Trophoblast cell (in vitro differentiated cells and primary cell): ENCODE measurements at regions not wholly inside any gene's neighbourhood (a gene's known extent, or its start where the extent isn't known, plus 50 kb on each side); places are given as distances from the start of the nearest gene placed in this dataset.

Source experiments
- DNase-seq, 2 donors: peaks; one replicate each; pipeline ENCODE4 v3.0.0-alpha.2; 2016
- H2AFZ ChIP-seq: 2 replicates; pipeline ENCODE4 v1.6.1; 2013; ENCODE audit warnings: low read length, moderate library complexity, mild to moderate bottlenecking; ENCODE audit not compliant: insufficient read depth, poor library complexity
- H2AK5ac ChIP-seq: 2 replicates; pipeline ENCODE4 v1.6.1; 2013; ENCODE audit warnings: mild to moderate bottlenecking, low read length
- H2BK120ac ChIP-seq: 2 replicates; pipeline ENCODE4 v1.6.1; 2013; ENCODE audit warnings: low read length, mild to moderate bottlenecking, moderate library complexity; ENCODE audit not compliant: insufficient read depth, poor library complexity
- H2BK12ac ChIP-seq: 2 replicates; pipeline ENCODE4 v1.6.1; 2013; ENCODE audit warnings: mild to moderate bottlenecking, low read length, moderate library complexity
- H2BK5ac ChIP-seq: 2 replicates; pipeline ENCODE4 v1.6.1; 2013; ENCODE audit warnings: low read length, low read depth, moderate library complexity, mild to moderate bottlenecking; ENCODE audit not compliant: poor library complexity
- H3K14ac ChIP-seq: 2 replicates; pipeline ENCODE4 v1.6.1; 2013; ENCODE audit warnings: mild to moderate bottlenecking, low read length
- H3K18ac ChIP-seq: 2 replicates; pipeline ENCODE4 v1.6.1; 2013; ENCODE audit warnings: mild to moderate bottlenecking, low read length
- H3K23ac ChIP-seq: 2 replicates; pipeline ENCODE4 v1.6.1; 2013; ENCODE audit warnings: low read length
- H3K27ac ChIP-seq: 2 replicates; pipeline ENCODE4 v1.5.1; 2013; ENCODE audit warnings: low read depth, mild to moderate bottlenecking, inconsistent platforms, low read length, moderate library complexity
- H3K27me3 ChIP-seq: 2 replicates; pipeline ENCODE4 v1.6.1; 2013; ENCODE audit warnings: inconsistent platforms, mild to moderate bottlenecking, low read length, moderate library complexity; ENCODE audit not compliant: insufficient read depth
- H3K36me3 ChIP-seq, 2 experiments: 1 replicate in 1 of 2; 2 replicates in 1 of 2; pipeline ENCODE4 v1.6.1; 2013; ENCODE audit warnings: low read length in 2 of 2, mild to moderate bottlenecking in 2 of 2, moderate library complexity in 1 of 2; ENCODE audit not compliant: insufficient read depth in 2 of 2, control insufficient read depth in 1 of 2
- H3K4ac ChIP-seq: 2 replicates; pipeline ENCODE4 v1.6.1; 2013; ENCODE audit warnings: low read depth, mild to moderate bottlenecking, low read length, moderate library complexity
- H3K4me1 ChIP-seq, 2 experiments: 1 replicate in 1 of 2; 2 replicates in 1 of 2; pipeline ENCODE4 v1.6.1; 2013; ENCODE audit warnings: low read length in 2 of 2, mild to moderate bottlenecking in 2 of 2, moderate library complexity in 1 of 2; ENCODE audit not compliant: insufficient read depth in 2 of 2, control insufficient read depth in 1 of 2
- H3K4me2 ChIP-seq: 2 replicates; pipeline ENCODE4 v1.6.1; 2013; ENCODE audit warnings: inconsistent platforms, mild to moderate bottlenecking, low read length, moderate library complexity
- H3K4me3 ChIP-seq: 2 replicates; pipeline ENCODE4 v1.5.1; 2013; ENCODE audit warnings: mild to moderate bottlenecking, low read depth, low read length, inconsistent platforms
- H3K79me1 ChIP-seq: one replicate; pipeline ENCODE4 v1.6.1; 2013; ENCODE audit warnings: low read length
- H3K79me2 ChIP-seq: 2 replicates; pipeline ENCODE4 v1.6.1; 2013; ENCODE audit warnings: low read length, mild to moderate bottlenecking; ENCODE audit not compliant: control insufficient read depth, insufficient read depth, poor library complexity
- H3K9ac ChIP-seq: 2 replicates; pipeline ENCODE4 v1.6.1; 2013; ENCODE audit warnings: mild to moderate bottlenecking, low read length
- H3K9me3 ChIP-seq: 2 replicates; pipeline ENCODE4 v1.6.1; 2013; ENCODE audit warnings: low read depth, mild to moderate bottlenecking, control low read depth, inconsistent platforms, low read length; ENCODE audit not compliant: insufficient read depth
- H4K12ac ChIP-seq: 2 replicates; pipeline ENCODE4 v1.6.1; 2013; ENCODE audit warnings: low read depth, mild to moderate bottlenecking, low read length, moderate library complexity
- H4K8ac ChIP-seq: 2 replicates; pipeline ENCODE4 v1.6.1; 2013; ENCODE audit warnings: low read depth, mild to moderate bottlenecking, low read length, moderate library complexity
- H4K91ac ChIP-seq: one replicate; pipeline ENCODE4 v1.6.1; 2013; ENCODE audit warnings: low read depth, mild to moderate bottlenecking, low read length, moderate library complexity
- WGBS: extraction: QIAGEN DNeasy Blood & Tissue Kit; methylation state at CpG from one replicate; pipeline ENCODE4 v1.1.7; 2013; ENCODE audit warnings: missing lambda C conversion rate; ENCODE audit not compliant: insufficient read length, insufficient coverage; ENCODE audit errors: extremely low coverage; 5-methylcytosine and 5-hydroxymethylcytosine counted together

GRCh38 chr4:137389911-137390520, 142.3 kb downstream of the PCDH18 start:
- no peak overlapping the region for H2AFZ ChIP-seq
- H3K27me3 ChIP-seq, result no peaks in the 10 kb centered on the region
- no peak overlapping the region for H3K4me3 ChIP-seq
- no peaks in the 10 kb centered on the region for H3K9me3 ChIP-seq
- no peak overlapping the region for H3K14ac ChIP-seq
- no peak overlapping the region for H3K27ac ChIP-seq
- H2BK5ac ChIP-seq, result no peak overlapping the region
- no peak overlapping the region for H3K18ac ChIP-seq
- H2AK5ac ChIP-seq, result no peak overlapping the region
- DNase-seq, result no peak
- H3K4me1 ChIP-seq, result no peaks in the 10 kb centered on the region
- no peak overlapping the region for H2BK12ac ChIP-seq
- no peak overlapping the region for H4K12ac ChIP-seq
- H3K4ac ChIP-seq, result no peak overlapping the region
- H4K8ac ChIP-seq, result no peak overlapping the region
- H3K9ac ChIP-seq, result no peak overlapping the region
- no CpG with 5 or more reads among the region's 1 CpG for WGBS
- no peak overlapping the region for H2BK120ac ChIP-seq
- no peaks in the 10 kb centered on the region for H3K36me3 ChIP-seq
- H3K23ac ChIP-seq, result no peak overlapping the region
- H3K4me2 ChIP-seq, result no peak overlapping the region
- no peaks in the 10 kb centered on the region for H3K79me1 ChIP-seq
- no peaks in the 10 kb centered on the region for H3K79me2 ChIP-seq
- no peak overlapping the region for H4K91ac ChIP-seq

- no peaks in the 10 kb centered on the region for H3K36me3 ChIP-seq
- no peaks in the 10 kb centered on the region for H3K79me1 ChIP-seq
- H3K4me3 ChIP-seq, result no peak overlapping the region
- H3K27me3 ChIP-seq, result no peaks in the 10 kb centered on the region
- no peak overlapping the region for H3K9ac ChIP-seq
- no peak overlapping the region for H2AFZ ChIP-seq
- no peak overlapping the region for H2AK5ac ChIP-seq
- DNase-seq, result no peak
- H3K18ac ChIP-seq, result no peak overlapping the region
- H2BK120ac ChIP-seq, result no peak overlapping the region
- no peaks in the 10 kb centered on the region for H3K4me1 ChIP-seq
- no peak overlapping the region for H4K12ac ChIP-seq
- no peaks in the 10 kb centered on the region for H3K9me3 ChIP-seq
- no peak overlapping the region for H3K14ac ChIP-seq
- no peak overlapping the region for H2BK5ac ChIP-seq
- H4K8ac ChIP-seq, result no peak overlapping the region
- no CpG with 5 or more reads among the region's 3 CpGs for WGBS
- H2BK12ac ChIP-seq, result no peak overlapping the region
- no peak overlapping the region for H3K23ac ChIP-seq
- H3K27ac ChIP-seq, result no peak overlapping the region
- no peak overlapping the region for H3K4me2 ChIP-seq
- H3K4ac ChIP-seq, result no peak overlapping the region
- no peaks in the 10 kb centered on the region for H3K79me2 ChIP-seq
- H4K91ac ChIP-seq, result no peak overlapping the region
These were observed 144.4 kb downstream of the PCDH18 start for GRCh38 chr4:137387924-137388323.

- no peak for DNase-seq
- Histone ChIP-seq H3K18ac (no peak overlapping the region), H2AFZ (no peak overlapping the region), H4K91ac (no peak overlapping the region), H2AK5ac (no peak overlapping the region), H3K4ac (no peak overlapping the region), H4K12ac (no peak overlapping the region), H4K8ac (no peak overlapping the region), H3K27ac (no peak overlapping the region), H3K4me3 (no peak overlapping the region), H3K14ac (no peak overlapping the region), H3K4me1 (no peaks in the 10 kb centered on the region), H3K79me2 (no peaks in the 10 kb centered on the region), H3K23ac (no peak overlapping the region), H2BK5ac (no peak overlapping the region), H2BK120ac (no peak overlapping the region), H3K79me1 (no peaks in the 10 kb centered on the region), H2BK12ac (no peak overlapping the region), H3K36me3 (no peaks in the 10 kb centered on the region), H3K27me3 (no peaks in the 10 kb centered on the region), H3K9ac (no peak overlapping the region), H3K4me2 (no peak overlapping the region), H3K9me3 (no peaks in the 10 kb centered on the region)
- WGBS, result no CpG with 5 or more reads among the region's 1 CpG
These were observed 147.8 kb downstream of the PCDH18 start for GRCh38 chr4:137384476-137384875.

GRCh38 chr4:137378821-137379220, 153.5 kb downstream of the PCDH18 start:
- Histone ChIP-seq H3K36me3 (no peaks in the 10 kb centered on the region), H2AFZ (no peak overlapping the region), H4K12ac (no peak overlapping the region), H2BK5ac (no peak overlapping the region), H3K4me3 (no peak overlapping the region), H2BK12ac (no peak overlapping the region), H2BK120ac (no peak overlapping the region), H3K9me3 (no peaks in the 10 kb centered on the region), H3K27ac (no peak overlapping the region), H3K9ac (no peak overlapping the region), H3K23ac (no peak overlapping the region), H3K4me1 (no peaks in the 10 kb centered on the region), H3K79me2 (no peaks in the 10 kb centered on the region), H3K4me2 (no peak overlapping the region), H2AK5ac (no peak overlapping the region), H4K91ac (no peak overlapping the region), H3K4ac (no peak overlapping the region), H3K79me1 (no peaks in the 10 kb centered on the region), H3K27me3 (no peaks in the 10 kb centered on the region), H3K18ac (no peak overlapping the region), H3K14ac (no peak overlapping the region), H4K8ac (no peak overlapping the region)
- no peak for DNase-seq
- WGBS, result no CpG with 5 or more reads among the region's 1 CpG
